Psoas muscle (tissue), 7 donors: ENCODE measurements at regions not wholly inside any gene's neighbourhood (a gene's known extent, or its start where the extent isn't known, plus 50 kb on each side); places are given as distances from the start of the nearest gene placed in this dataset.

Source experiments
- ATAC-seq, 4 donors: fragments of 200-7000 bp; cut with Tn5 transposase; one replicate each; pipeline ENCODE4 v1.9.1; 2020; ENCODE audit warnings: moderate library complexity in 3 of 4, mild to moderate bottlenecking in 2 of 4
- DNase-seq, 2 donors: peaks; one replicate each; pipeline ENCODE4 v3.0.0-alpha.2; 2020
- H3K27ac ChIP-seq: fragments of 200-600 bp; one replicate; pipeline ENCODE4 v1.8.0; 2022
- H3K27me3 ChIP-seq, 3 donors: fragments of 200-600 bp in 1 of 3; one replicate each; pipeline versions ENCODE4 v1.6.1 to v1.8.0; 2013 to 2022; ENCODE audit warnings: low read length in 2 of 3, mild to moderate bottlenecking in 2 of 3, moderate library complexity in 1 of 3; ENCODE audit not compliant: insufficient read depth in 3 of 3
- H3K36me3 ChIP-seq, 2 donors: fragments of 200-600 bp in 1 of 2; one replicate each; pipeline versions ENCODE4 v1.6.1 to v1.8.0; 2013 to 2022; ENCODE audit warnings: low read depth in 1 of 2, mild to moderate bottlenecking in 1 of 2, moderate library complexity in 1 of 2; ENCODE audit not compliant: insufficient read depth in 1 of 2
- H3K4me1 ChIP-seq: fragments of 200-600 bp; one replicate; pipeline ENCODE4 v1.8.0; 2022
- H3K4me3 ChIP-seq: fragments of 200-600 bp; one replicate; pipeline ENCODE4 v1.8.0; 2022; ENCODE audit warnings: mild to moderate bottlenecking
- H3K9me3 ChIP-seq: fragments of 200-600 bp; one replicate; pipeline ENCODE4 v1.8.0; 2022
- CTCF ChIP-seq: fragments of 200-600 bp; IDR thresholded peaks from one replicate; pipeline ENCODE4 v1.8.0; 2022; ENCODE audit warnings: antibody characterized with exemption
- WGBS, 3 donors: extraction: QIAGEN DNeasy Blood & Tissue Kit; methylation state at CpG; one replicate each; pipeline versions ENCODE4 v1.1.6 to v1.1.7; 2013; 5-methylcytosine and 5-hydroxymethylcytosine counted together
- intact Hi-C, 2 donors: fragments of 100-400 bp; cut with DNase I; formaldehyde crosslinking; loops; one replicate each; pipeline versions ENCODE4 v1.11.0 to v1.14.2; 2022
- donor health status: healthy with polysubstance abuse.
- donor health status: DM: no; HTN: no; CAD: no; lungs with moderate emphysema.
- donor health status: Bipolar disorder and iron deficiency.
- donor health status: healthy.
- donor health status: DM: yes; HTN: yes; CAD: no.
- donor health status: DM: no; HTN: no; CAD: no.
- donor health status: DM: yes; HTN: yes; CAD: no.

- DNase-seq = no peak
- Histone ChIP-seq H3K27me3 (no peaks in the 10 kb centered on the region), H3K36me3 (no peaks in the 10 kb centered on the region), H3K4me3 (no peak overlapping the region), H3K27ac (no peak overlapping the region), H3K4me1 (no peaks in the 10 kb centered on the region), H3K9me3 (no peaks in the 10 kb centered on the region)
- intact Hi-C loops = loop anchor here in 1 of 2 donors (10.0 kb wide), 1 partner anchor 117 kb away; no protein-coding TSS in a partner anchor
- TF ChIP-seq CTCF = no peak
- WGBS, 3 donors = 94 to 99% (median 94%) methylated on average over 18 to 22 of the region's 22 CpGs
- ATAC-seq = no peak
Measured at GRCh38 chr4:184951668-184952160, 66.6 kb upstream of the HELT start.

DNA sequence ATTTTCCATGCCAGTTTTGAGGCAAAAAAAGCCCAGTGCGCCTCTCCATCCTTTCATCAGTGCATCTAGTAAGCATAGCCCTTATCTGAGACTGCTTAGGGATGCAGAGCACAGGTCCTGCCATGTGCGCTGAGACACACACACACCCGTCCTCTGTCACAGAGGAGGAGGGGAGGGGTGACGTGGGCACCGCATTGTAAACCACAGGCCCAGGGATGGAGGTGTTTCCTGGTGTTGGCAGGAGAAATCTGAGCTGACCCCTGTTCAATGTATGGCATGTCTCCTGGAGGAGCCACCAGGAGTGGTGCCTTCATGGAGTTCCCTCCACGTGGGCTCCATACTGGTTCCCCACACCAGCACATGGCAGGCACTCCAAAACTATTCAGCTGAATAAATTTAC, 65.8 kb upstream of the HELT start:
- Histone ChIP-seq H3K27me3 (no peaks in the 10 kb centered on the region), H3K4me3 (no peak overlapping the region), H3K9me3 (no peaks in the 10 kb centered on the region), H3K27ac (no peak overlapping the region), H3K36me3 (no peaks in the 10 kb centered on the region), H3K4me1 (no peaks in the 10 kb centered on the region)
- no peak for DNase-seq
- no peak for TF ChIP-seq CTCF
- ATAC-seq = no peak
- WGBS, 3 donors = 71 to 81% (median 80%) methylated on average over 6 of the region's 6 CpGs
- intact Hi-C loops = loop anchor here in 1 of 2 donors (10.0 kb wide), 1 partner anchor 118 kb away; no protein-coding TSS in a partner anchor

DNA sequence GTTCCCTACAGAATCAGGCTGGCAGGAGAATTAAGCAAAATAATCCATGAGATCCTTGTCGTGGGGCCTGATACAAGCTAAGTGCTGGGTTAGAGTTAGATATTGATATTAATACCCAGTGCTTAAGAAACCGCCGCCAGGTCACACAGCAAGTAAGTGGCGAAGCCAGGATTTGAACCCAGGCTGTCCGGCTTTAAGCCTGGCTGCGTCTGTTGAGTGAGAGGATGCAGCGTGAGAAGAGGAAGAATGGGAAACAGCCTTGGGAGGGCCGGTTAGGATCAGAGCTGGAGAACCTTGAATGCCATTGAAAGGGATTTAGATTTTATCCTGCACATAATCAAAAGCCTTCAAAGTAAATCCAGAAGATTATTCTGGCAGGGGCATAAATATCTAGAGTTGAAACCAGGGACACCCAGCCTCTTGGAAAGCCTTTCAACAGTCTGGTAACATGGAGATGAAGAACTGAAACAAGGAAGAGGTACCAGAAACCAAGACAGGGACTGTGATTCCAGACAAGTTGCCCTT, 64.8 kb upstream of the HELT start:
- DNase-seq (no peak), ATAC-seq (no peak)
- intact Hi-C loops = loop anchor here in 1 of 2 donors (10.0 kb wide), 1 partner anchor 119 kb away; no protein-coding TSS in a partner anchor
- TF ChIP-seq CTCF = no peak
- no peaks in the 10 kb centered on the region for H3K9me3 ChIP-seq
- H3K4me3 ChIP-seq = no peak overlapping the region
- WGBS, 3 donors = 77 to 86% (median 79%) methylated on average over 8 of the region's 8 CpGs
- peaks cover 3% of the 10 kb centered on the region for H3K4me1 ChIP-seq
- no peaks in the 10 kb centered on the region for H3K36me3 ChIP-seq
- no peak overlapping the region for H3K27ac ChIP-seq
- H3K27me3 ChIP-seq = no peaks in the 10 kb centered on the region

- Histone ChIP-seq H3K4me3 (no peak overlapping the region), H3K27ac (no peak overlapping the region), H3K36me3 (no peaks in the 10 kb centered on the region), H3K27me3 (no peaks in the 10 kb centered on the region), H3K4me1 (peaks cover 8% of the 10 kb centered on the region), H3K9me3 (no peaks in the 10 kb centered on the region)
- DNase-seq = no peak
- intact Hi-C loops = loop anchor here in 1 of 2 donors (10.0 kb wide), 1 partner anchor 119 kb away; no protein-coding TSS in a partner anchor
- TF ChIP-seq CTCF = no peak
- ATAC-seq = no peak
- 79 to 89% (median 85%) methylated on average over 9 of the region's 9 CpGs for WGBS, 3 donors
Measured at GRCh38 chr4:184953971-184954370, 64.3 kb upstream of the HELT start.

GRCh38 chr4:184954482-184954881, 63.8 kb upstream of the HELT start:
- 80 to 86% (median 85%) methylated on average over 11 to 12 of the region's 12 CpGs for WGBS, 3 donors
- Histone ChIP-seq H3K4me3 (no peak overlapping the region), H3K9me3 (no peaks in the 10 kb centered on the region), H3K36me3 (no peaks in the 10 kb centered on the region), H3K27me3 (no peaks in the 10 kb centered on the region), H3K4me1 (peaks cover 8% of the 10 kb centered on the region), H3K27ac (no peak overlapping the region)
- ATAC-seq (no peak), DNase-seq (no peak)
- intact Hi-C loops = loop anchor here in 1 of 2 donors (10.0 kb wide), 1 partner anchor 120 kb away; no protein-coding TSS in a partner anchor
- TF ChIP-seq CTCF = no peak
